ENCODE measurements at regions not wholly inside any gene's neighbourhood (a gene's known extent, or its start where the extent isn't known, plus 50 kb on each side); places are given as distances from the start of the nearest gene placed in this dataset.
"Not testable (repeated sequence)": the region's sequence is repeated elsewhere in the genome, so short reads cannot be mapped to it uniquely, and the experiment has no call there.

DNA sequence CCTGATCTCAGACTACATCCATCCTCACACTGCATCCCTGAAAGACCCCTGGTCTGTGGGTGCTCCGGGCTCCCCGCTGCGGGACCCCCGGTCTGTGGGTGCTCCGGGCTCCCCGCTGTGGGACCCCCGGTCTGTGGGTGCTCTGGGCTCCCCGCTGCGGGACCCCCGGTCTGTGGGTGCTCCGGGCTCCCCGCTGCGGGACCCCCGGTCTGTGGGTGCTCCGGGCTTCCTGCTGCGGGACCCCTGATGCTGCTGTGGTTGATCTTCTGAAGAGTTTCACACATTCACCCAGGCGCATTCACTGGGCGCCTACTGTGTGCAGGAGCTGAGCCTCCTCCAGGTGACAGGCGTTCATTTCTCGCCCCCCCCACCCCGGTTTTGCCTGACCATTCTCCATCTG is 162.7 kb upstream of the SALL3 start:
- no peak for DNase-seq (ENCODE audit: low spot score)

- no peak for DNase-seq (ENCODE audit: low spot score)
Observed at GRCh38 chr18:78818495-78818894, 161.1 kb upstream of the SALL3 start.

- DNase-seq (ENCODE audit: low spot score), result no peak
Observed at GRCh38 chr18:78818961-78819360, 160.7 kb upstream of the SALL3 start.

GRCh38 chr18:78820161-78820834 is 159.3 kb upstream of the SALL3 start:
- DNase-seq (ENCODE audit: low spot score), result no peak

DNA sequence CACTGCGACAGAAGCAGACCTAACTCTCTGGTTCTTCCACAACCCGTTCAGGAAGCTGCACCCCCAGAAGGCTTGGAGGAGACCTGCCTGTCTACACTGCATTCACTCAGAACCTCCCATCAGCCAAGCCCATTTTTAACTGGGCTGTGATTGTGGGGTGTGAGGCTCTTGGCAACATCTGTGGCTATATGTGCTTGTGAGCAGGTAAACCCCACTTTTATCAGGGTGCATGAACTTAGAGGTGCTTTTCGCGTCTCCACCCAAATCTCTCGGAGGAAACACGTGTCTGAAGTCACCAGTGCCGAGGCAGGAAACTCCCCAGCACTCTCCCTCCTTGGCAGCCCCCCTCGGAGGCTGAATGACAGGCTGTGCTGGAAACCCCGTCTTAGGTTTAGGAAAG is 158.2 kb upstream of the SALL3 start:
- no peak for DNase-seq (ENCODE audit: low spot score)

GRCh38 chr18:78822171-78822948 is 157.3 kb upstream of the SALL3 start:
- DNase-seq (ENCODE audit: low spot score), result no peak

DNA sequence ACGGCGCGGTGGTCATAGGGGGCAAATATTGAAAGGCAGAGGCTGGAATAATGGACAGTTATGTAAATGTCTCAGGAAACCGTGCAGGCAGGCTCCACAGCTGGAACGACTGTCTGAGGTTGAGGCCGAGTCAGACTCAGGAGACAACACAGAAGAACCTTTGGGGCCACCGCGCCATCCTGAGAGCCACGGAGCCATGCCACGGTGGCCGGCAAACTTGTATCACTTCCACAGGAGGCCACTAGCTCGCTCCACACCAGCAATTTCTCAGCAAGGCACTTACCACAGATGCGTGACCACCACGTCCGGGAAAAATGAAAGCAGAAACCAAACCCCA is 156.7 kb upstream of the SALL3 start:
- no peak for DNase-seq (ENCODE audit: low spot score)

DNA sequence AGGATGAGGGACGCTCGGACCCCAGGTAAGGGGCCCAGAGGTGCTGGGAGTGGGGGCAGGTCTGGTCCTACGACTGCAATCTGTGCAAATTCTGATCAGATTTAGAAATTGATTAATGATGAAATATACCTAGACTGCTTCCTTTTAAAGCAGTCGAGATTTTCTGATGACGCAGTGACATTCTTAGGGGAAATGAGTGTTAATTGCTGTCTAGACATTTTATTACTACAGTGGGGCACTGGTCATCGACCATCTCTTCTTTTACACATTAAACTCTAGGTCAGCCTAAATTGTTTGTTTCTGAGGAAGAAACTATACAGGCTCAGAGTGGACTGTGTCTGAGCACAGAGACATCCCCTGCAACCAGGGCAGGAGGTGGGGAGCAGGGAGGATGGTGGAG is 154.4 kb upstream of the SALL3 start:
- DNase-seq (ENCODE audit: low spot score), result no peak

DNA sequence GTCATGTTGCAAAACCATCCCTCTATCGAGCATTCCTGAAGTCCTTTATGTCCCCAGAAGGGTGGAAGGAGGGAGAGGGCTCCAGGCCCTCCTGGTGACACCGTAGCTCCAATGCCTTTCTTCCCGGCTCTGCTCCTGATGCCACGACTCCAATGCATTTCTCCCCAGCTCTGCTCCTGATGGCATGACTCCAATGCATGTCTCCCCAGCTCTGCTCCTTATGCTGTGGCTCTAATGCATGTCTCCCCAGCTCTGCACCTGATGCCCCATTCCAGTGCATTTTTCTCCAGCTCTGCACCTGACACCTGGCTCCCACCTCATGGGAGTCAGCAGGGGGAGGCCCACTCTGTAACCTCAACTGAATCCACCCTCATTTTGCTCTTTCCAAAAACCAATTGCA is 153.0 kb upstream of the SALL3 start:
- no peak for DNase-seq (ENCODE audit: low spot score)

DNA sequence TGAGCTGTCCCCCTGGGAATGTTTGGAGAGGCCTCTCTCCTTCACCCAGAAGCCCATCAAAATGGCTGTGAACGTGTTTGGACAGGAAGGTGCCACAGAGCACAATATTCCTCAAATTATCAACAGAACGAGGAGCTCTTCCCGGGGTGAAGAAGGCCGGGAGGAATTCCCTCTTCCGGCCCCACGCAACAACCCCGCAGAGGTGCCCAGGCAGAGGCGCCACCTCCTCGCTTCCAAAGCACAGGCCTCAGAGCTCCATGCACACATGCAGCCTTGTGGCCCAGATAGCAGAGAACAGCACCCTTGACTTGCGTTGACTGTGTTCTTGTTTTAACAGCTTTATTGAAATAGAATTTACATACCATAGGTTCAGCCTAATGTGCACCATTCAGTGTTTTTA is 152.5 kb upstream of the SALL3 start:
- DNase-seq (ENCODE audit: low spot score), result no peak

DNA sequence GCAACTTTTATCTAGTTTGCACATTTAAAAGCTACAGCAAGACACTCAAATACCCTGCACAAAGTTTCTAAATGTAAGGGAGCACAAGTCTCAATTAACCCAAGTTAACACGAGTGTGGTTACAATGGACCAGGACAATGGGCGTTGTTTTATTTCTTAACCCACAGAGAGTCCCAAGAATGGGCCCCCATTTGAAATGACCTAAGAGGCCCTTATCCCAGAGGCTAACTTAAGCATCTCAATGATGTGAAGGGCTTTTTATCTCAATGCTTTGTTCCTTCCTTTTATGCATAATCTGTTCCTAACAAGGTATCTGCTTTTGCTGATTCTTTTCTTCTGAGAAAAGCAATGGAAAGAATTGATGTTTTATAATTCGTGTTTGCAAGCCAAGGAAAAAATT is 151.5 kb upstream of the SALL3 start:
- no peak for DNase-seq (ENCODE audit: low spot score)

DNA sequence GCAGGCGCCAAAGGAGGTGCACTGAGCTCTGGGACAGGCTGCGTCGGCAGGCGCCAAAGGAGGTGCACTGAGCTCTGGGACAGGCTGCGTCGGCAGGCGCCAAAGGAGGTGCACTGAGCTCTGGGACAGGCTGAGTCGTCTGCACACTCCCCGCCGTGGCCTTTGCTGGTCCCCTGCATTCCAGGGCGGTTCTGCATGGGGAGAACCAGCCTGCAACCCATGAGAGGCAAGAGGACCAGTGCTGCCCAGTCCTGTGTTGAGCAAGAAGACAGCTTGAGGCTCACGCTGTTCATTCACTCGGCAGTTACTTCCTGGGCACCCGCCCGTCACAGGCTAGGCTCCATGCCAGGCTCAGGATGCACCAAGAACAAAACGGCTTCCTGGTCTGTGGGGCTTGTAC is 150.6 kb upstream of the SALL3 start:
- not testable (repeated sequence) for DNase-seq (ENCODE audit: low spot score)

- DNase-seq (ENCODE audit: low spot score), result no peak
Observed at GRCh38 chr18:78830161-78830560, 149.5 kb upstream of the SALL3 start.

DNA sequence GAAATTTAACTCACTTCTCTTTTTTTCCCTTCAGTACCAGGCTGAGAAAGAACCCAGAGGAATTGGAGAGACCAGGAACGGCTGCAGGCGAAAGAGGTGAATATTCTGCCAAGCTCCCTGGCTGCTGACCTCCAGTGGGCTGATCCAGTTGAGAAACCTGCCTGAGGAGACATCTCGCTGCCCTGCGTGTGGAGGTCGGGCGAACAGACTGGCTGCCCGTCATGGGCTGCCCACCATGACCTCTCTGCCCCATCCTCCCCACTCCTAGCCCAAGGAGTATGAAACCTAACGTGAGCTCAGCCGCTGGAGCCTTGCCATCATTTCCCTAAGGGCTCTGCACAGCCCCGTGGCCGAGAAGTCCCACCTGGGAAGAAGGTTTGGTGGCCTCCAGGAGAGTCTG is 148.8 kb upstream of the SALL3 start:
- DNase-seq (ENCODE audit: low spot score), result no peak

GRCh38 chr18:78831603-78832002 is 148.0 kb upstream of the SALL3 start:
- DNase-seq (ENCODE audit: low spot score), result no peak

DNA sequence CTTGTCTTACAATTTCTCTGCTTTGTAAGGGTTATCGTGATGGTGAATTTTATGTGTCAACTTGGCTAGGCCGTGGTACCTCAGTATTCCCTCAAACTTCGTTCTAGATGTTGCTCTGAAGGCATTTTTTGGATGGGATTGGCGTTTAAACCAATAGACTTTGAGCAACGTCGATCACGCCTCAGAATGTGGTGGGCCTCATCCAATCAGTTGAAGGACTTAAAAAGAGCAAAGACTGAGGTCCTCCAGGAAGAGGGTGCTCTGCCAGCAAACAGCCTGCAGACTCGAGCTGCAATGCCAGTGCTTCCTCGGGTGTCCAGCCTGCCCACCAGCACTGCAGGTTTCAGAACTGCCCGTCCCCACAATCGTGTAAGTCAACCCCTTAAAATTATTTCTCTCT is 145.8 kb upstream of the SALL3 start:
- no peak for DNase-seq (ENCODE audit: low spot score)

GRCh38 chr18:78836838-78837237 is 142.8 kb upstream of the SALL3 start:
- DNase-seq (ENCODE audit: low spot score), result no peak

- no peak for DNase-seq (ENCODE audit: low spot score)
Observed at GRCh38 chr18:78837754-78838153, 141.9 kb upstream of the SALL3 start.

DNA sequence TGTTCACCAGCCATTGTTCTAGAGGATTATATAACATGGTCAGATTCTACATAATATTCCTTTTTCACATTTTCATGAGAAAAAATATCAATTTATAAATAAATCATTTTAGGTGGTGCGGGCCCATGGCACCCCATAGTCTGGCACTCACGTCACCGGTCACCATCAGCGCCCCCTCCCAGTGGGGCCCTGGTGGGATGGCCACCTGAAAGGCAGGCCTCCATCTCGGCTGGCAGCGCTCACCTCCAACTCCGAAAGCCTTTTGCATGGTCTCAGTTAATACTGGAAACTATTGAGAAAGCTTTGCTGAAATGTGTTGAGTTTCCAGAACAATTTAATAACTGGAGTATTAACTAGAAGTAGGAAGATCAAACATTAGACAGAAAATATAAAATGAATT is 141.4 kb upstream of the SALL3 start:
- no peak for DNase-seq (ENCODE audit: low spot score)

- no peak for DNase-seq (ENCODE audit: low spot score)
Observed at GRCh38 chr18:78849046-78849445, 130.6 kb upstream of the SALL3 start.

DNA sequence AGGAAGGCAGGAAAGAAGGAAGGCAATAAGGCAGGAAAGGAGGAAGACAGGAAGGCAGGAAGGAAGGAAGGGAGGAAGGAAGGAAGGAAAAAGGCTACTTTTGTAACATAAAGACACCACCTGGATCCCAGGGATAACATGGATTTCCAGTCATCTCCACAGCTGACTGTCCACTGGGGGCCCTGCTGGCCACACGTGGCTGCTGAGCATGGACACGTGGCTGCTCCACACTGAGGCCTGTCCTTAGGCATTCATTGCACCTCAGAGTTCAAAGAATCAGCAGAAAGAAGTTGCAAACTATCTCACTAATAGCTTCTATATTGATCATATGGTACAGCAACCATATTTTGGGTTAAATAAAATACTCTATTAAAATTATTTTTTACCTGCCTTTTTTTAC is 130.2 kb upstream of the SALL3 start:
- no peak for DNase-seq (ENCODE audit: low spot score)

GRCh38 chr18:78853341-78853740 is 126.3 kb upstream of the SALL3 start:
- DNase-seq (ENCODE audit: low spot score), result no peak

DNA sequence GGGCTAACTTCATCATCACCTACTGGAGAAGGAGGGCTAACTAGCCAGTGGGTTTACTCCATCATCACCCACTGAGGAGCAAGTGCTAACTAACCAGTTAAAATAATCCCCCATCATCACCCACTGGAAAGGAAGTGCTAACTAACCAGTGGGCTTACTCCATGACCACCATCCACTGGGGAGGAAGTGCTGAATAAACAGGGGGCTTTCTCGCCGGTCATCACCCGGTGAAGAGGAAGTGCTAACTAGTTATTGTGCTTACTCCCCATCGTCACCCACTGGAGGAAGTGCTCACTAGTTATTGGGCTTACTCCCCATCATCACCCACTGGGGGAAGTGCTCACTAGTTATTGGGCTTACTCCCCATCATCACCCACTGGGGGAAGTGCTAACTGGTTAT is 124.4 kb upstream of the SALL3 start:
- DNase-seq (ENCODE audit: low spot score), result no peak
